ENCODE measurements at regions not wholly inside any gene's neighbourhood (a gene's known extent, or its start where the extent isn't known, plus 50 kb on each side); places are given as distances from the start of the nearest gene placed in this dataset.

GRCh38 chr13:78177306-78177705 is 258.7 kb upstream of the EDNRB start:
- Mint-ChIP-seq H3K4me3 (ENCODE audit: unreplicated experiment) (no peak overlapping the region), H3K27me3 (ENCODE audit: low read depth) (peaks cover 3% of the 10 kb centered on the region), H3K9me3 (ENCODE audit: low read depth) (peaks cover 15% of the 10 kb centered on the region), H3K4me1 (ENCODE audit: low read depth) (no peaks in the 10 kb centered on the region), H3K27ac (ENCODE audit: unreplicated experiment) (no peak overlapping the region), H3K36me3 (ENCODE audit: low read depth) (no peaks in the 10 kb centered on the region)
- DNase-seq (ENCODE audit: low spot score) = no peak
- no peak for TF ChIP-seq CTCF (IDR thresholded peaks at IDR 0.05)

- H3K27me3 Mint-ChIP-seq (ENCODE audit: low read depth) = peaks cover 3% of the 10 kb centered on the region
- TF ChIP-seq CTCF (IDR thresholded peaks at IDR 0.05) = no peak
- H3K9me3 Mint-ChIP-seq (ENCODE audit: low read depth) = peaks cover 15% of the 10 kb centered on the region
These were observed 258.2 kb upstream of the EDNRB start for GRCh38 chr13:78176880-78177279.

GRCh38 chr13:78169386-78169785 is 250.8 kb upstream of the EDNRB start:
- no peaks in the 10 kb centered on the region for H3K4me1 Mint-ChIP-seq (ENCODE audit: low read depth)
- H3K36me3 Mint-ChIP-seq (ENCODE audit: low read depth) = no peaks in the 10 kb centered on the region
- peaks cover 7% of the 10 kb centered on the region for H3K27me3 Mint-ChIP-seq (ENCODE audit: low read depth)
- no peak overlapping the region for H3K27ac Mint-ChIP-seq (ENCODE audit: unreplicated experiment)
- DNase-seq (ENCODE audit: low spot score) = no peak
- TF ChIP-seq CTCF (IDR thresholded peaks at IDR 0.05) = no peak
- peaks cover 2% of the 10 kb centered on the region for H3K9me3 Mint-ChIP-seq (ENCODE audit: low read depth)
- no peak overlapping the region for H3K4me3 Mint-ChIP-seq (ENCODE audit: unreplicated experiment)

More at GRCh38 chr13:78176880-78177279, 258.2 kb upstream of the EDNRB start:
- Mint-ChIP-seq H3K36me3 (ENCODE audit: low read depth) (no peaks in the 10 kb centered on the region), H3K4me3 (ENCODE audit: unreplicated experiment) (no peak overlapping the region), H3K27ac (ENCODE audit: unreplicated experiment) (no peak overlapping the region), H3K4me1 (ENCODE audit: low read depth) (no peaks in the 10 kb centered on the region)
- DNase-seq (ENCODE audit: low spot score) = no peak

GRCh38 chr13:78168981-78169380 is 250.3 kb upstream of the EDNRB start:
- no peak for DNase-seq (ENCODE audit: low spot score)
- H3K27me3 Mint-ChIP-seq (ENCODE audit: low read depth) = peaks cover 7% of the 10 kb centered on the region

GRCh38 chr13:78161266-78161665 is 242.6 kb upstream of the EDNRB start:
- Mint-ChIP-seq H3K27me3 (ENCODE audit: low read depth) (peaks cover 3% of the 10 kb centered on the region), H3K4me1 (ENCODE audit: low read depth) (no peaks in the 10 kb centered on the region), H3K27ac (ENCODE audit: unreplicated experiment) (no peak overlapping the region), H3K9me3 (ENCODE audit: low read depth) (no peaks in the 10 kb centered on the region), H3K36me3 (ENCODE audit: low read depth) (no peaks in the 10 kb centered on the region), H3K4me3 (ENCODE audit: unreplicated experiment) (no peak overlapping the region)
- no peak for TF ChIP-seq CTCF (IDR thresholded peaks at IDR 0.05)
- DNase-seq (ENCODE audit: low spot score) = no peak

More at GRCh38 chr13:78168981-78169380, 250.3 kb upstream of the EDNRB start:
- Mint-ChIP-seq H3K4me1 (ENCODE audit: low read depth) (no peaks in the 10 kb centered on the region), H3K36me3 (ENCODE audit: low read depth) (no peaks in the 10 kb centered on the region), H3K4me3 (ENCODE audit: unreplicated experiment) (no peak overlapping the region), H3K9me3 (ENCODE audit: low read depth) (peaks cover 2% of the 10 kb centered on the region), H3K27ac (ENCODE audit: unreplicated experiment) (no peak overlapping the region)
- no peak for TF ChIP-seq CTCF (IDR thresholded peaks at IDR 0.05)

Measured in chondrocyte (in vitro differentiated cells).